ENCODE measurements at regions not wholly inside any gene's neighbourhood (a gene's known extent, or its start where the extent isn't known, plus 50 kb on each side); places are given as distances from the start of the nearest gene placed in this dataset.

DNA sequence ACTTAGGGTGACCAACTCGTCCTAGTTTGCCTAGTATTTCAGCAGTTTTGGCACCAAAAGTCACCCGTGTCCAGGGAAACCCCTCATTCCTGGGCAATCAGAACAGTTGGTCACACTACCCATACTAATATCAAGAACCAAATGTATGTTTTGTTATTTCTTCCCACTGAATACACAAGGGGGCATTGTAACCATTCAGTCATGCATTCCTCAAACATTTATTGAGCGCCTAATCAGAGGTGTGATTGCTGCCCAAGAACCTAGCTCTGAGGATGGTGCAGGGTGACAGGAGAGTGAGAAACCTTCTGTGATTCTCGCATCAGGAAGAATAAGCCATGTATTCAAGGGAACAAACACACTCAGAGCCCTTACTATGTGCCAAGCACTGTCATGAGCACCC lies 69.8 kb upstream of the RAI2 start:
- no TSS peak for BruUV-seq (replicated peaks)
- Histone ChIP-seq H3K4me2 (ENCODE audit: low read depth, low read length) (no peak overlapping the region), H2BK120ac (ENCODE audit: low read depth, low read length) (no peak overlapping the region), H3K4me1 (ENCODE audit: control insufficient read depth, insufficient read depth, low read length) (no peaks in the 10 kb centered on the region), H2BK20ac (ENCODE audit: low read depth, low read length) (no peak overlapping the region), H3K27me3 (ENCODE audit: control insufficient read depth, insufficient read depth, low read length) (no peaks in the 10 kb centered on the region), H3K56ac (ENCODE audit: extremely low read depth, insufficient read depth, low read length) (no peak overlapping the region), H3K14ac (replicated peaks; ENCODE audit: low read depth, low read length) (no peak overlapping the region), H3K36me3 (ENCODE audit: control insufficient read depth, insufficient read depth, low read length) (no peaks in the 10 kb centered on the region), H4K5ac (ENCODE audit: low read depth, low read length) (no peak overlapping the region), H3K9me1 (ENCODE audit: insufficient read depth, low read length) (no peaks in the 10 kb centered on the region), H3K4ac (ENCODE audit: low read depth, low read length) (no peak overlapping the region), H2AK5ac (ENCODE audit: low read depth, low read length) (no peak overlapping the region), H3K27ac (ENCODE audit: insufficient read depth, low read length) (no peak overlapping the region), H3K79me1 (ENCODE audit: low read depth in 1 of 2, low read length in 2 of 2) (no peaks in the 10 kb centered on the region), H3K9me3 (ENCODE audit: control insufficient read depth, insufficient read depth, low read length) (no peaks in the 10 kb centered on the region), H2AFZ (replicated peaks; ENCODE audit: low read length, poor library complexity) (no peak overlapping the region), H2BK5ac (ENCODE audit: low read depth, low read length, poor library complexity, severe bottlenecking) (no peak overlapping the region), H2AK9ac (replicated peaks; ENCODE audit: low read depth, low read length, poor library complexity) (no peak overlapping the region), H2BK15ac (ENCODE audit: low read depth, low read length) (no peak overlapping the region), H3K9ac (ENCODE audit: low read depth, low read length) (no peak overlapping the region), H4K20me1 (ENCODE audit: insufficient read depth, low read length) (no peaks in the 10 kb centered on the region), H3K18ac (ENCODE audit: low read depth, low read length) (no peak overlapping the region), H3K4me3 (ENCODE audit: insufficient read depth, low read depth, low read length) (no peak overlapping the region), H4K91ac (ENCODE audit: insufficient read depth, low read depth, low read length) (no peak overlapping the region), H4K8ac (ENCODE audit: low read depth in 2 of 2, low read length in 2 of 2) (no peak overlapping the region), H3K23ac (ENCODE audit: low read depth, low read length) (no peak overlapping the region)
- no peak for TF ChIP-seq MXI1 (IDR thresholded peaks at IDR 0.05; ENCODE audit: borderline replicate concordance, low read depth, low read length)
- no peak for TF ChIP-seq SMC3 (IDR thresholded peaks at IDR 0.05; ENCODE audit: low read depth, low read length)
- TF ChIP-seq, protein P1, sequence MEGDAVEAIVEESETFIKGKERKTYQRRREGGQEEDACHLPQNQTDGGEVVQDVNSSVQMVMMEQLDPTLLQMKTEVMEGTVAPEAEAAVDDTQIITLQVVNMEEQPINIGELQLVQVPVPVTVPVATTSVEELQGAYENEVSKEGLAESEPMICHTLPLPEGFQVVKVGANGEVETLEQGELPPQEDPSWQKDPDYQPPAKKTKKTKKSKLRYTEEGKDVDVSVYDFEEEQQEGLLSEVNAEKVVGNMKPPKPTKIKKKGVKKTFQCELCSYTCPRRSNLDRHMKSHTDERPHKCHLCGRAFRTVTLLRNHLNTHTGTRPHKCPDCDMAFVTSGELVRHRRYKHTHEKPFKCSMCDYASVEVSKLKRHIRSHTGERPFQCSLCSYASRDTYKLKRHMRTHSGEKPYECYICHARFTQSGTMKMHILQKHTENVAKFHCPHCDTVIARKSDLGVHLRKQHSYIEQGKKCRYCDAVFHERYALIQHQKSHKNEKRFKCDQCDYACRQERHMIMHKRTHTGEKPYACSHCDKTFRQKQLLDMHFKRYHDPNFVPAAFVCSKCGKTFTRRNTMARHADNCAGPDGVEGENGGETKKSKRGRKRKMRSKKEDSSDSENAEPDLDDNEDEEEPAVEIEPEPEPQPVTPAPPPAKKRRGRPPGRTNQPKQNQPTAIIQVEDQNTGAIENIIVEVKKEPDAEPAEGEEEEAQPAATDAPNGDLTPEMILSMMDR (conservative IDR thresholded peaks at IDR 0.05; ENCODE audit: low read depth, low read length), result no peak
- TF ChIP-seq RCOR1 (IDR thresholded peaks at IDR 0.05; ENCODE audit: insufficient replicate concordance, low read length), result no peak
- no peak for TF ChIP-seq FOS (IDR thresholded peaks at IDR 0.05; ENCODE audit: low read depth, low read length)
- no peak for TF ChIP-seq NFE2L2 (IDR thresholded peaks at IDR 0.05; ENCODE audit: low read depth, low read length)
- no peak for TF ChIP-seq RAD21 (IDR thresholded peaks at IDR 0.05; ENCODE audit: low read length)
- no peak for TF ChIP-seq RFX5 (IDR thresholded peaks at IDR 0.05; ENCODE audit: low read depth, low read length)
- DNase-seq (no peak), ATAC-seq (ENCODE audit: low read depth) (no peak)
- dilution Hi-C loops (cut with HindIII; ENCODE audit: low sequenced_read_pairs, unreplicated experiment), result no loop called here
- in situ Hi-C loops (cut with MboI; ENCODE audit: low sequenced_read_pairs), result no loop called here
- POLR2A ChIA-PET (ENCODE audit: unreplicated experiment), result no interaction called here
- intact Hi-C loops (cut with micrococcal nuclease), result no loop called here
- no CpG with 5 or more reads among the region's 4 CpGs for WGBS, 2 experiments (ENCODE audit: extremely low coverage in 2 of 2, insufficient read length in 1 of 2)
- CTCF ChIA-PET, result no interaction called here

Measured in IMR-90 (cell line).